ENCODE measurements at regions not wholly inside any gene's neighbourhood (a gene's known extent, or its start where the extent isn't known, plus 50 kb on each side); places are given as distances from the start of the nearest gene placed in this dataset.

DNA sequence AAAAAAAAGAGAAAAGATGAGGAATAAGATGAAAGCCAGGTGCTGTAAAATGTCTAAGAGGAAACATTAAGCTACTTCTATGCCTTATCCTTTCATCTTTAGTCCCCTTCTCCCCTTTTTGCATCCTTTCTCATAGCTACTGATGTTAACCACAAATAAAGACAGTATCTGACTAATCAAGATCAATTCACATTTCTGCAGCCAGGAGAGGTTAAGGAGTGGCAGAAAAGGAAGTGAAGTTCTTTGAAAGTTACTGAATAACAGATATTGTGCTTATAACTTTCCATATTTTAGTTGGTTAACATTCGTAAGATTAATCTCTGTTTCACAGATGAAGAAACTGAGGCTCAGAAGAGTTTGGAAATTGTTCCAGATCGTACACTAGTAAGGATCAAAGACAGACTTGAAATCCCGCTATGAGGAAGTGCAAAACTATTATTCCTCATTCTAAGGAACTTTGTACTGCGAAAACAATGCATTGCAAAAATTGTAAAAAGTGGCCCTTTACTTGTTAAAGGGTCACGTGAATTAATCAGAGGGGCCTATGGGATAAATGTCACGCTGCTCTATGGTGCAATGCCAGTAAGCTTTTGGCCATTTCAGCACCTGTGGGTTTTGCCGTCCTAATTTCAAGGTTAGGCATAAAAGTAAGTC, 117.7 kb upstream of the GRM7 start:
- no peak for FAIRE-seq
- H3K9me3 ChIP-seq (ENCODE audit: low read length) = peaks cover 71% of the 10 kb centered on the region
- ChIA-PET POLR2A (no interaction called here), CTCF (ENCODE audit: low intra/inter-chr PET ratio, low total read pairs) (no interaction called here)
- no peak overlapping the region for H3K27ac ChIP-seq (ENCODE audit: extremely low read length, insufficient read depth, low read length)
- H3K9ac ChIP-seq (ENCODE audit: insufficient read depth, low read depth, low read length) = no peak overlapping the region
- 2% methylated on average over 7 of the region's 7 CpGs for WGBS (ENCODE audit: low lambda C conversion rate)
- H4K20me1 ChIP-seq (ENCODE audit: insufficient read depth, low read length) = no peaks in the 10 kb centered on the region
- H3K36me3 ChIP-seq (replicated peaks in 1 of 2; ENCODE audit: control insufficient read depth in 1 of 2, insufficient read depth in 2 of 2, low read length in 2 of 2) = no peaks in the 10 kb centered on the region
- no peak for DNase-seq (ENCODE audit: low spot score)
- no peak for ATAC-seq
- no peaks in the 10 kb centered on the region for H3K4me1 ChIP-seq (ENCODE audit: insufficient read depth, low read length)
- in situ Hi-C loops (cut with HindIII; ENCODE audit: extremely low pct_ligation_motif_present, low pct_unique_long_range_greater_than_20kb) = no loop called here
- H3K4me2 ChIP-seq (ENCODE audit: low read depth, low read length) = no peak overlapping the region
- no peaks in the 10 kb centered on the region for H3K27me3 ChIP-seq (ENCODE audit: control insufficient read depth in 1 of 2, insufficient read depth in 2 of 2, low read length in 2 of 2)
- intact Hi-C loops (cut with micrococcal nuclease; ENCODE audit: unreplicated experiment) = no loop called here
- no peak overlapping the region for H3K4me3 ChIP-seq (replicated peaks in 1 of 3; ENCODE audit: insufficient read depth in 1 of 3, low read depth in 2 of 3, low read length in 3 of 3)
- no peaks in the 10 kb centered on the region for H3K79me2 ChIP-seq (ENCODE audit: insufficient read depth, low read length)
- BruUV-seq (replicated peaks) = no TSS peak
- H2AFZ ChIP-seq (ENCODE audit: low read length) = no peak overlapping the region
- TF ChIP-seq ZNF276 (CRISPR knock-in tag; IDR thresholded peaks at IDR 0.05; ENCODE audit: low read depth) (no peak), JUN (CRISPR knock-in tag; IDR thresholded peaks at IDR 0.05) (no peak), ZNF687 (CRISPR knock-in tag; IDR thresholded peaks at IDR 0.05) (no peak), CEBPG (CRISPR knock-in tag; IDR thresholded peaks at IDR 0.05) (no peak), NAIF1 (CRISPR knock-in tag; IDR thresholded peaks at IDR 0.05; ENCODE audit: borderline replicate concordance) (no peak), ZKSCAN5 (CRISPR knock-in tag; IDR thresholded peaks at IDR 0.05) (no peak), MYC (CRISPR knock-in tag; IDR thresholded peaks at IDR 0.05; ENCODE audit: borderline replicate concordance) (no peak), GTF3A (CRISPR knock-in tag; conservative IDR thresholded peaks at IDR 0.05) (no peak), ZNF589 (CRISPR knock-in tag; conservative IDR thresholded peaks at IDR 0.05) (no peak), ZNF12 (CRISPR knock-in tag; IDR thresholded peaks at IDR 0.05) (no peak), CCDC6 (CRISPR knock-in tag; IDR thresholded peaks at IDR 0.05) (no peak), ZNF251 (CRISPR knock-in tag; IDR thresholded peaks at IDR 0.05) (no peak)
- TF ChIP-seq, protein P1, sequence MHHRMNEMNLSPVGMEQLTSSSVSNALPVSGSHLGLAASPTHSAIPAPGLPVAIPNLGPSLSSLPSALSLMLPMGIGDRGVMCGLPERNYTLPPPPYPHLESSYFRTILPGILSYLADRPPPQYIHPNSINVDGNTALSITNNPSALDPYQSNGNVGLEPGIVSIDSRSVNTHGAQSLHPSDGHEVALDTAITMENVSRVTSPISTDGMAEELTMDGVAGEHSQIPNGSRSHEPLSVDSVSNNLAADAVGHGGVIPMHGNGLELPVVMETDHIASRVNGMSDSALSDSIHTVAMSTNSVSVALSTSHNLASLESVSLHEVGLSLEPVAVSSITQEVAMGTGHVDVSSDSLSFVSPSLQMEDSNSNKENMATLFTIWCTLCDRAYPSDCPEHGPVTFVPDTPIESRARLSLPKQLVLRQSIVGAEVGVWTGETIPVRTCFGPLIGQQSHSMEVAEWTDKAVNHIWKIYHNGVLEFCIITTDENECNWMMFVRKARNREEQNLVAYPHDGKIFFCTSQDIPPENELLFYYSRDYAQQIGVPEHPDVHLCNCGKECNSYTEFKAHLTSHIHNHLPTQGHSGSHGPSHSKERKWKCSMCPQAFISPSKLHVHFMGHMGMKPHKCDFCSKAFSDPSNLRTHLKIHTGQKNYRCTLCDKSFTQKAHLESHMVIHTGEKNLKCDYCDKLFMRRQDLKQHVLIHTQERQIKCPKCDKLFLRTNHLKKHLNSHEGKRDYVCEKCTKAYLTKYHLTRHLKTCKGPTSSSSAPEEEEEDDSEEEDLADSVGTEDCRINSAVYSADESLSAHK (CRISPR knock-in tag; IDR thresholded peaks at IDR 0.05; ENCODE audit: borderline replicate concordance) = no peak
